Spinal cord (tissue), 9 donors: ENCODE measurements at regions not wholly inside any gene's neighbourhood (a gene's known extent, or its start where the extent isn't known, plus 50 kb on each side); places are given as distances from the start of the nearest gene placed in this dataset.

ENCODE experiments used
- DNase-seq, 6 donors: peaks; one replicate each; pipeline versions ENCODE4 v3.0.0 to v3.0.0-alpha.2; 2013 to 2015; ENCODE audit warnings: low spot score in 6 of 6, low read depth in 4 of 6
- H3K27ac ChIP-seq: one replicate; pipeline ENCODE4 v1.5.1; 2013; ENCODE audit warnings: low read depth, low read length, control low read depth
- H3K27me3 ChIP-seq: one replicate; pipeline ENCODE4 v1.6.1; 2013; ENCODE audit warnings: low read length; ENCODE audit not compliant: control insufficient read depth, insufficient read depth
- H3K36me3 ChIP-seq: one replicate; pipeline ENCODE4 v1.6.1; 2013; ENCODE audit warnings: low read length; ENCODE audit not compliant: control insufficient read depth, insufficient read depth
- H3K4me1 ChIP-seq: one replicate; pipeline ENCODE4 v1.6.1; 2013; ENCODE audit warnings: low read length; ENCODE audit not compliant: control insufficient read depth, insufficient read depth
- H3K4me3 ChIP-seq: one replicate; pipeline ENCODE4 v1.5.1; 2013; ENCODE audit warnings: low read depth, low read length, control low read depth
- H3K9me3 ChIP-seq: one replicate; pipeline ENCODE4 v1.6.1; 2013; ENCODE audit warnings: low read length; ENCODE audit not compliant: control insufficient read depth, insufficient read depth
- WGBS: methylation state at CpG from one replicate; pipeline ENCODE4 v1.1.5; 2013; ENCODE audit warnings: missing lambda C conversion rate; ENCODE audit not compliant: insufficient coverage; 5-methylcytosine and 5-hydroxymethylcytosine counted together
- donor health status: healthy.

DNA sequence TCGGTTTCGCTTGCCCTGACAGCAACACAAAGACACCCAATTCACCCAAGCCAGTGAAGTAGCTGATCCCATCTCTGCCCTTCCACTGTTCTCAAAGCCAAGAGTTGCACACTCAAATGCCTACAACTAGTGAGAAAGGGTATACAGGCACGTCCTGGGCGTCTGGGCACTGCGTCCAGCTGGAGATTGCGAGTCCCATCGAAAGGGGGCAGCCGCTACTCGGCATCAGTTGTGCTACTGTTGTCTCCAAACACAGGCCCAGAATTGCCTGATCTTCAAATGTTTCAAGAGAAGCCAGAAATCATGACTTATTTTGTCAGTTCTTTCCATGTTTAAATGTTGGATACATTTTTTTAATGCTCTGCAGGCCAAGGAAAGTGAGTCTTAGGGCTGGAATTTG, 487.8 kb downstream of the BCOR start:
- no peak overlapping the region for H3K4me3 ChIP-seq
- H3K4me1 ChIP-seq, result peaks cover 17% of the 10 kb centered on the region
- peaks cover 2% of the 10 kb centered on the region for H3K9me3 ChIP-seq
- H3K27ac ChIP-seq, result no peak overlapping the region
- no peak for DNase-seq
- WGBS, result 83% methylated on average over 9 of the region's 9 CpGs
- no peaks in the 10 kb centered on the region for H3K36me3 ChIP-seq
- H3K27me3 ChIP-seq, result peaks cover 15% of the 10 kb centered on the region

GRCh38 chrX:39611468-39611867, 486.3 kb downstream of the BCOR start:
- Histone ChIP-seq H3K4me1 (peaks cover 15% of the 10 kb centered on the region), H3K36me3 (no peaks in the 10 kb centered on the region), H3K27me3 (peaks cover 15% of the 10 kb centered on the region), H3K4me3 (no peak overlapping the region), H3K9me3 (peaks cover 2% of the 10 kb centered on the region), H3K27ac (no peak overlapping the region)
- WGBS, result 69% methylated on average over 8 of the region's 8 CpGs
- DNase-seq, result no peak

DNA sequence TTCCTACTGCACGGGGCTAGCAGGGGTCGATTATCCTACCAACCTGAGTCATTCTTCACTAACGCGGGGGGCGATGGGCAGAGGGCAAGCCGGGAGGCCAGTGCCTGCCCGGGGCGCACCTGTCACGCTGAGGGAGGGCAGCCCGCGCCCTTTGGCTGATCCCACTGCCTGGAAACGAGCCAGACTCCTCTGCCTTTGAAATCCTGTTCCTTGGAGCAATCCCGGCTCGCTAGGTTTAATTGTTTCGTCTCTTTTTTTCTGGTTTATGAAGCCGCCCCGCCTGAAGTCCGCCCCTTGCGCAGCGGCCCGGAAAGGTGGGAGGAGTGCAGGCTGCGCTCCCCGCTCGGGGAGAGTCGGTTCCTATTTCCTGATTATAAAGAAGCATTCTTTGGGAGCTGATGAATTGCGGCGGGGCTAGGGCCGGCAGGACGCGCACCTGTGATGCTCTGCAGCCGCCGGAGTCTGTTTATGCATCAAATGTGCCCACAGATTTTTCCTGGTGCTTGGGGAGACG, 484.2 kb downstream of the BCOR start:
- peaks cover 15% of the 10 kb centered on the region for H3K4me1 ChIP-seq
- peak overlapping the region; percentile 25 for H3K27ac ChIP-seq
- H3K36me3 ChIP-seq, result no peaks in the 10 kb centered on the region
- 13% methylated on average over 27 of the region's 33 CpGs for WGBS
- DNase-seq, result peak in 2 of 6 donors; percentile 55 to 67
- H3K9me3 ChIP-seq, result no peaks in the 10 kb centered on the region
- peak overlapping the region; percentile 35 for H3K4me3 ChIP-seq
- peaks cover 15% of the 10 kb centered on the region for H3K27me3 ChIP-seq

DNA sequence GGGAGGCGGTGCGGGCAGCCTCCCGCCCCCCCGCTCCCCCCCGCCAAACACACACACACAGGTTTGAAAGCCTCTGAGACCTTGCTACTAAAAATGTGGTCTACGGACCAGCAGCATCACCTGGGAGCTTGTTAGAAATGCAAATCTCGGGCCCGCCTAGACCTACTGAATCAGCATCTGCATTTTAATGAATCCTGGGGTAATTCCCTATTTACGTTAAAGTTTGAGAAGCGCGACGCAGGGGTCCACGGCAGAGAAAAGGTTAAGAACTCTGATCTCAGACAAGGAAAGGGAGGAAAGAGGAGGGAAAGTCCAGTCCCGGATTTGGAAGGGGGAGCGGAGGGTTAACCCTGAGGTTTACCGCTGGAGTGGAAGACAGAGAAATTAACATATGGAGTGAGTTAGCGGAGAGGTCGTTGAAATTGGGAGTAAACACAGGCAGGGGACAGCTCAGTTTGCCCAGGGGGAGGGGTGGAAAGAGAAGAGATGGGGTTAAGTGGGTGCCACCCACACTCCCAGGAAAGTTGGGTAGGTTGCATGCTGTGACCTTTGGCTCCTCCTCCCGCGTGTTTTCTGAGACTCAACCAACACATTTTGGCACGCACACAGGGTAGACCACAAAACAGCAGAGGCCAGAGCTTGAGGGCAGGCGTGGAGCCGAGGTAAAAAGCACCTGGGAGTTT, 483.6 kb downstream of the BCOR start:
- Histone ChIP-seq H3K27me3 (peaks cover 15% of the 10 kb centered on the region), H3K4me1 (peaks cover 15% of the 10 kb centered on the region), H3K4me3 (peak overlapping the region; percentile 35), H3K27ac (no peak overlapping the region), H3K36me3 (no peaks in the 10 kb centered on the region), H3K9me3 (no peaks in the 10 kb centered on the region)
- WGBS, result 14% methylated on average over 17 of the region's 23 CpGs
- DNase-seq, result peak in 1 of 6 donors; percentile 38

DNA sequence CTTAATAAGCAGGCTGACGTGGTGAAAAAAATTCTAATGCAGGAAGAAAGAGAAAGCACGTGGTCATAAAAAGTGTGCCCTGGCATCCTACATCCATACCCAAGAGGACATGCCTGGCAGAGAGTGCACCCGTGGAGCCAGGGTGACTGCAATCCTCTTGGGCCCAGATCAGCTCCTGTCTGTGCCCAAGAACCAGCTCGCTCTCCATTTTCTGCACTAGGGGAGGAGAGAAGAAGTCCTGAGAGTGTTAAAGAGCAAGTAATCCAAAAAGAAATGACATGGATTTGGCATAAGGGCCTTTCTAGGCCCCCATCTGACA, 483.1 kb downstream of the BCOR start:
- Histone ChIP-seq H3K27ac (no peak overlapping the region), H3K36me3 (no peaks in the 10 kb centered on the region), H3K4me3 (no peak overlapping the region), H3K9me3 (no peaks in the 10 kb centered on the region), H3K4me1 (peaks cover 15% of the 10 kb centered on the region), H3K27me3 (peaks cover 15% of the 10 kb centered on the region)
- 59% methylated on average over 2 of the region's 4 CpGs for WGBS
- DNase-seq, result no peak

DNA sequence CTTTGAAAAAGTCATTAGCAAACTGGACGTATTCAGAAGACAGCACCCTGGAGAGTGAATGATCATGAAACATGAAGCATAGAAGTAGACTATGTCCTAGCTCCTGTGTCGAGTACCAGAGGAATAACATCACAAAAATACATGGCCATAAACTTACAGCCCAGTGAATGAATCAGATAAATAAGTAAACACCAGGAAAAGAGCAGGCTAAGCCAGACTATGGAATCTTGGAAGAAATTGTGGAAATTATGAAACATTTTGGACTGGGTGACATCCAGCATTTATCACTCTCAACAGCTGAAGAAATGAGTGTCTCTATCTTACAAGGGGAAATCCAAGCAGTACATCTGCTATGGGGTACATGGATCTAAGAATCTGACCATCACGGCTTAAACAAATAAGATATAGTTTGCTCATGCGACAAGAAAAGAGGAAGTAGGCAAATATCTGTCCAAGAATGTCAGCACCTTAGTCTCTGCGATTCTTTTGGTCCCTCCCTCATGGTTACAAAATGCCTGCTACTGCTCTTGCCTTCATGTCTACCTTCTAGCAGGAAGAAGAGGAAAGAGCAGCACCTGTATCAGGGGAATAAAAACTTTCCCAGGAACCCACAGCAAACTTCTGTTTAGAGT, 481.5 kb downstream of the BCOR start:
- H3K4me1 ChIP-seq, result peaks cover 15% of the 10 kb centered on the region
- no peaks in the 10 kb centered on the region for H3K9me3 ChIP-seq
- no peaks in the 10 kb centered on the region for H3K36me3 ChIP-seq
- WGBS, result 62% methylated on average over 2 of the region's 5 CpGs
- H3K4me3 ChIP-seq, result no peak overlapping the region
- H3K27me3 ChIP-seq, result peaks cover 11% of the 10 kb centered on the region
- H3K27ac ChIP-seq, result no peak overlapping the region
- no peak for DNase-seq

DNA sequence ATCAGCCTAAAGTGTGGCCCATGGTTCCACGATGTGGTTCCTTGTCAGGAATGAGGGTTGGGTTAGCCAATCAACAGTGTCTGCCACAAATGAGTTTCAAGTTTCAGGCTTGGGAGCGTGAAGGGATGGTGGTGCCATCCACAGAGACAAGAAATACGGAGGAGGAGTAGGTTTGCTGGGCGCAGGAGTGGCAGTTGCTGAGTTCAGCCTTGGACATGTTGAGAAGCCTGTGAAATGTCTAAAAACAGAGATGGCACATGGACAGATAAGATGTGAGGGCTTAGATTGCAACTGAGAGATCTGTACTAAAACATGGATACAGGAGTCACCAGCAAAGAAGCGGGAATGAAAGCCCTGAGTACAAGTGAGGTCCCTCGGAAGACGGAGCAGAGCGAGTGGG, 481.0 kb downstream of the BCOR start:
- Histone ChIP-seq H3K27me3 (peaks cover 10% of the 10 kb centered on the region), H3K9me3 (no peaks in the 10 kb centered on the region), H3K36me3 (no peaks in the 10 kb centered on the region), H3K27ac (no peak overlapping the region), H3K4me3 (no peak overlapping the region), H3K4me1 (peaks cover 15% of the 10 kb centered on the region)
- DNase-seq, result no peak
- 74% methylated on average over 8 of the region's 8 CpGs for WGBS

GRCh38 chrX:39618178-39618577, 479.6 kb downstream of the BCOR start:
- 60% methylated on average over 1 of the region's 1 CpG for WGBS
- Histone ChIP-seq H3K4me3 (no peak overlapping the region), H3K27ac (no peak overlapping the region), H3K9me3 (no peaks in the 10 kb centered on the region), H3K36me3 (no peaks in the 10 kb centered on the region), H3K4me1 (peaks cover 15% of the 10 kb centered on the region), H3K27me3 (peaks cover 10% of the 10 kb centered on the region)
- DNase-seq, result no peak

DNA sequence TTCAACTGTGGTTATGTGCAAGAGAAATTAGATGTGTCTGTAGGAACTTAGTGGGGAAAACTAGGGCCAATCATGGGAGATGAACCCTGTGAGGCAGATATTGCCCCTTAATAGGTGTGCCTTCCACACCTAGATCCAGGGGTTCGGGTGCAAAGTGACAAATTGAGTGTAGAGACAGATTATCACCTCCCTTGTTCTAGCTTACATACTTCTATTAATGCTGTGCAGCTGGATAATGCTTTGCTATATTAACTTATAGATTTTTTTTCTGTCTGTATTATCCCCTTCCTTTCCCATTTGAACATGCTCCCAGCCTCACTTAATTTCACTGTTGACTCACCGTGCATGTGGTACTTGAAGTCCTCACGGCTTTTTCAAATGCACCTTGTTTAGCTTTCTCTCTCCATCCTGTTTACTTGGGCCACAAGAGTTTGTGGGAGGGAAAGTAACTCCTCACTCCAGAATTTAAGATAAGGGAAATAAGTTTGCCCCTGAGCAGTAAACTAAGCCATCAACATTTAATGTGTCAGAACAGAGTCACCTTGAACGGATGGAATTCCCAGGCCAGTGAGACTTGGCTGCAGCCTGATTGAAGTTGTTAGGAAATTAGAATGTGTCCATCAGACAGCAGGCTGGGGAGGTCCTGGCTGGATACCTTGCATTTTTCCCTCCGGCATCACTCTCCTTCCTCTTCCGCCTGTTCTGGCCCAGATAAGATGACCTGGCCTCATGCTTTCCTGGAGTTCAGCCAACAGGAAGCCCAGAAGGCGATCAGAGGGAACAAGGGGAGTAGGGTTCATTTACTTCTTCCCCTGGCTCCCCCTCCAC, 478.4 kb downstream of the BCOR start:
- DNase-seq, result no peak
- Histone ChIP-seq H3K27me3 (no peaks in the 10 kb centered on the region), H3K9me3 (no peaks in the 10 kb centered on the region), H3K27ac (no peak overlapping the region), H3K4me3 (no peak overlapping the region), H3K36me3 (no peaks in the 10 kb centered on the region), H3K4me1 (peaks cover 3% of the 10 kb centered on the region)
- 88% methylated on average over 3 of the region's 7 CpGs for WGBS
